Astrocyte (in vitro differentiated cells and primary cell): ENCODE measurements at regions not wholly inside any gene's neighbourhood (a gene's known extent, or its start where the extent isn't known, plus 50 kb on each side); places are given as distances from the start of the nearest gene placed in this dataset.

Experiments used
- DNase-seq: peaks from one replicate; pipeline ENCODE4 v3.0.0-alpha.2; 2010; ENCODE audit warnings: low read depth
- FAIRE-seq: peaks from 2 replicates; lab custom pipeline; 2011; peaks lifted over from hg19 to GRCh38; lab: Jason Lieb, UNC
- H2AFZ ChIP-seq: 2 replicates; pipeline ENCODE4 v1.6.0; 2012; ENCODE audit warnings: low read depth, low read length, inconsistent platforms
- H3K27ac ChIP-seq: 2 replicates; pipeline ENCODE4 v1.5.1; 2011; ENCODE audit warnings: low read depth, low read length, inconsistent platforms
- H3K27me3 ChIP-seq: 2 replicates; pipeline ENCODE4 v1.6.0; 2011; ENCODE audit warnings: low read length, inconsistent platforms; ENCODE audit not compliant: insufficient read depth
- H3K36me3 ChIP-seq: 2 replicates; pipeline ENCODE4 v1.5.1; 2011; ENCODE audit warnings: low read length, inconsistent platforms; ENCODE audit not compliant: insufficient read depth
- H3K4me1 ChIP-seq: 2 replicates; pipeline ENCODE4 v1.5.1; 2011; ENCODE audit warnings: low read length, inconsistent platforms; ENCODE audit not compliant: insufficient read depth
- H3K4me2 ChIP-seq: 2 replicates; pipeline ENCODE4 v1.6.0; 2012; ENCODE audit warnings: low read length, inconsistent platforms
- H3K4me3 ChIP-seq: 2 replicates; pipeline ENCODE4 v1.5.1; 2011; ENCODE audit warnings: low read depth, mild to moderate bottlenecking, low read length, inconsistent platforms; ENCODE audit not compliant: insufficient read depth
- H3K79me2 ChIP-seq: 2 replicates; pipeline ENCODE4 v1.6.0; 2012; ENCODE audit warnings: mild to moderate bottlenecking, low read length, inconsistent platforms; ENCODE audit not compliant: insufficient read depth
- H3K9ac ChIP-seq: 2 replicates; pipeline ENCODE4 v1.6.0; 2012; ENCODE audit warnings: mild to moderate bottlenecking, low read length, inconsistent platforms
- H3K9me3 ChIP-seq: 2 replicates; pipeline ENCODE4 v1.5.1; 2012; ENCODE audit warnings: low read depth, mild to moderate bottlenecking, low read length, inconsistent platforms; ENCODE audit not compliant: insufficient read depth
- H4K20me1 ChIP-seq: 2 replicates; pipeline ENCODE4 v1.6.0; 2012; ENCODE audit warnings: low read length, inconsistent platforms; ENCODE audit not compliant: insufficient read depth
- H3K27ac Mint-ChIP-seq: one replicate; pipeline ENCODE4 v1.8.0; 2021; ENCODE audit warnings: mild to moderate bottlenecking, mixed read lengths; ENCODE audit not compliant: unreplicated experiment
- H3K27me3 Mint-ChIP-seq: one replicate; pipeline ENCODE4 v1.8.0; 2021; ENCODE audit warnings: low read depth, mixed read lengths; ENCODE audit not compliant: unreplicated experiment
- H3K36me3 Mint-ChIP-seq: one replicate; pipeline ENCODE4 v1.8.0; 2021; ENCODE audit warnings: low read depth, mixed read lengths; ENCODE audit not compliant: unreplicated experiment
- H3K4me1 Mint-ChIP-seq: one replicate; pipeline ENCODE4 v1.8.0; 2021; ENCODE audit warnings: low read depth, mixed read lengths; ENCODE audit not compliant: unreplicated experiment
- H3K4me3 Mint-ChIP-seq: one replicate; pipeline ENCODE4 v1.8.0; 2021; ENCODE audit warnings: mild to moderate bottlenecking, moderate library complexity, mixed read lengths; ENCODE audit not compliant: unreplicated experiment
- H3K9me3 Mint-ChIP-seq: one replicate; pipeline ENCODE4 v1.8.0; 2021; ENCODE audit warnings: mild to moderate bottlenecking, mixed read lengths; ENCODE audit not compliant: unreplicated experiment
- EZH2 ChIP-seq: IDR thresholded peaks from 2 replicates; pipeline ENCODE4 v1.6.1; 2012; ENCODE audit warnings: mild to moderate bottlenecking, low read length, inconsistent platforms; ENCODE audit not compliant: insufficient read depth
- TF ChIP-seq, protein P1 (sequence below): IDR thresholded peaks from 2 replicates; pipeline ENCODE4 v1.5.1; 2011; ENCODE audit warnings: low read depth, mild to moderate bottlenecking, inconsistent platforms, low read length, moderate library complexity; ENCODE audit not compliant: insufficient read depth

DNA sequence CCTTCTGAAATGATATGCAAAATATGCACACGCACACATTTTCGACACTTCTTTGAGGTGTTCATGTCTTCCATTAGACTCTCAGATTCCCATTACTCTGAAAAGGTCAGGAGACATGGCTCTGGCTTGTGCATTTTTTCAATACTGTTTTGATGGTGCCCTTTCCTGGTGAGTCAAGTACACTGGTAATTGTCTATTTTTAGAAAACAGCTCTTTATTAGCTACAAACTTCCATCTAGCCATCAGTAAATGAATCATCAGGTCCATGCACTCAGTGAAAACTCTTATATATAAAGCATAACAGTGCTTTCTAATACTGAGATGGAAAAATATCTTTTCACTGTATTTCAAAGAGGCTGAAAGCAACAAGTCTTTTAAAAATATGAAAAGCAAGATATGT is 194.9 kb downstream of the GALNT1 start:
- Histone ChIP-seq H3K36me3 (no peaks in the 10 kb centered on the region), H3K9me3 (no peaks in the 10 kb centered on the region), H3K4me2 (no peak overlapping the region), H3K27ac (no peak overlapping the region), H4K20me1 (no peaks in the 10 kb centered on the region), H3K9ac (no peak overlapping the region), H3K4me1 (no peaks in the 10 kb centered on the region), H3K27me3 (no peaks in the 10 kb centered on the region), H3K79me2 (no peaks in the 10 kb centered on the region), H3K4me3 (no peak overlapping the region), H2AFZ (no peak overlapping the region)
- FAIRE-seq (no peak), DNase-seq (no peak)
- no peak overlapping the region for H3K4me3 Mint-ChIP-seq
- H3K36me3 Mint-ChIP-seq: no peaks in the 10 kb centered on the region
- no peaks in the 10 kb centered on the region for H3K9me3 Mint-ChIP-seq
- H3K27me3 Mint-ChIP-seq: peaks cover 8% of the 10 kb centered on the region
- H3K27ac Mint-ChIP-seq: no peak overlapping the region
- H3K4me1 Mint-ChIP-seq: peaks cover 6% of the 10 kb centered on the region
- no peak for TF ChIP-seq EZH2
- TF ChIP-seq, protein P1, sequence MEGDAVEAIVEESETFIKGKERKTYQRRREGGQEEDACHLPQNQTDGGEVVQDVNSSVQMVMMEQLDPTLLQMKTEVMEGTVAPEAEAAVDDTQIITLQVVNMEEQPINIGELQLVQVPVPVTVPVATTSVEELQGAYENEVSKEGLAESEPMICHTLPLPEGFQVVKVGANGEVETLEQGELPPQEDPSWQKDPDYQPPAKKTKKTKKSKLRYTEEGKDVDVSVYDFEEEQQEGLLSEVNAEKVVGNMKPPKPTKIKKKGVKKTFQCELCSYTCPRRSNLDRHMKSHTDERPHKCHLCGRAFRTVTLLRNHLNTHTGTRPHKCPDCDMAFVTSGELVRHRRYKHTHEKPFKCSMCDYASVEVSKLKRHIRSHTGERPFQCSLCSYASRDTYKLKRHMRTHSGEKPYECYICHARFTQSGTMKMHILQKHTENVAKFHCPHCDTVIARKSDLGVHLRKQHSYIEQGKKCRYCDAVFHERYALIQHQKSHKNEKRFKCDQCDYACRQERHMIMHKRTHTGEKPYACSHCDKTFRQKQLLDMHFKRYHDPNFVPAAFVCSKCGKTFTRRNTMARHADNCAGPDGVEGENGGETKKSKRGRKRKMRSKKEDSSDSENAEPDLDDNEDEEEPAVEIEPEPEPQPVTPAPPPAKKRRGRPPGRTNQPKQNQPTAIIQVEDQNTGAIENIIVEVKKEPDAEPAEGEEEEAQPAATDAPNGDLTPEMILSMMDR: no peak

- no peak overlapping the region for H3K9ac ChIP-seq
- H3K4me1 ChIP-seq: no peaks in the 10 kb centered on the region
- no peak overlapping the region for H3K4me3 ChIP-seq
- H3K27ac ChIP-seq: no peak overlapping the region
- no peaks in the 10 kb centered on the region for H3K36me3 ChIP-seq
- H2AFZ ChIP-seq: no peak overlapping the region
- no peak overlapping the region for H3K4me2 ChIP-seq
- Mint-ChIP-seq H3K27ac (no peak overlapping the region), H3K36me3 (no peaks in the 10 kb centered on the region), H3K9me3 (no peaks in the 10 kb centered on the region), H3K27me3 (peaks cover 8% of the 10 kb centered on the region), H3K4me3 (no peak overlapping the region), H3K4me1 (peaks cover 6% of the 10 kb centered on the region)
- no peak for TF ChIP-seq EZH2
- TF ChIP-seq, protein P1: no peak
- H3K79me2 ChIP-seq: no peaks in the 10 kb centered on the region
- no peaks in the 10 kb centered on the region for H3K9me3 ChIP-seq
- DNase-seq: no peak
- H4K20me1 ChIP-seq: no peaks in the 10 kb centered on the region
- no peaks in the 10 kb centered on the region for H3K27me3 ChIP-seq
- FAIRE-seq: no peak
These were observed 195.4 kb upstream of the RMP24 start for GRCh38 chr18:35777039-35777438.

- no peaks in the 10 kb centered on the region for H3K27me3 ChIP-seq
- Mint-ChIP-seq H3K4me3 (no peak overlapping the region), H3K4me1 (peaks cover 6% of the 10 kb centered on the region), H3K27me3 (peaks cover 7% of the 10 kb centered on the region), H3K9me3 (no peaks in the 10 kb centered on the region), H3K36me3 (no peaks in the 10 kb centered on the region), H3K27ac (no peak overlapping the region)
- H3K4me3 ChIP-seq: no peak overlapping the region
- FAIRE-seq (no peak), DNase-seq (no peak)
- no peak for TF ChIP-seq EZH2
- TF ChIP-seq, protein P1: no peak
- no peaks in the 10 kb centered on the region for H3K9me3 ChIP-seq
- no peak overlapping the region for H3K9ac ChIP-seq
- no peak overlapping the region for H3K27ac ChIP-seq
- no peaks in the 10 kb centered on the region for H3K79me2 ChIP-seq
- H4K20me1 ChIP-seq: no peaks in the 10 kb centered on the region
- no peaks in the 10 kb centered on the region for H3K36me3 ChIP-seq
- H3K4me1 ChIP-seq: no peaks in the 10 kb centered on the region
- no peak overlapping the region for H2AFZ ChIP-seq
- no peak overlapping the region for H3K4me2 ChIP-seq
These were observed 193.4 kb upstream of the RMP24 start for GRCh38 chr18:35778850-35779627.
